ENCODE measurements at regions not wholly inside any gene's neighbourhood (a gene's known extent, or its start where the extent isn't known, plus 50 kb on each side); places are given as distances from the start of the nearest gene placed in this dataset.

DNA sequence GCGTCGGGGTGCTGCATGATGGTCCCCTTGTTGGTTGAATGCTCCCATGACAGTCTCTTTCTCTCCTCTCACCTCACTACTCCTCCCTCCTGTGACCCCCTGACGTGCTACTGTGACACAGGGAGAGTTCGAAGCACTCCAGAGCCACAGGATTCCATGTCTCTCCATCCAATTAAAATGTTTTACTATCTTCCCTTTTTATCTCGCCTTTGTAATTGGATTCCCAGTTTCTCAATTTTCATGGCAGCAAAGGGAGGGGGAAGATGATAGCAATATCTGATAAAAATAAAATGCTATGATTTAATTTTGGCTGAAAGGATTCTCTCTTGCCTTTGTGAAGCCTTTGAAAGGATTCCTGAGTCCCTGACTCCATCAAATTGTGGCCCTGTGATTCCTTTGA lies 271.9 kb upstream of the SLC14A2 start:
- TF ChIP-seq, protein P1, sequence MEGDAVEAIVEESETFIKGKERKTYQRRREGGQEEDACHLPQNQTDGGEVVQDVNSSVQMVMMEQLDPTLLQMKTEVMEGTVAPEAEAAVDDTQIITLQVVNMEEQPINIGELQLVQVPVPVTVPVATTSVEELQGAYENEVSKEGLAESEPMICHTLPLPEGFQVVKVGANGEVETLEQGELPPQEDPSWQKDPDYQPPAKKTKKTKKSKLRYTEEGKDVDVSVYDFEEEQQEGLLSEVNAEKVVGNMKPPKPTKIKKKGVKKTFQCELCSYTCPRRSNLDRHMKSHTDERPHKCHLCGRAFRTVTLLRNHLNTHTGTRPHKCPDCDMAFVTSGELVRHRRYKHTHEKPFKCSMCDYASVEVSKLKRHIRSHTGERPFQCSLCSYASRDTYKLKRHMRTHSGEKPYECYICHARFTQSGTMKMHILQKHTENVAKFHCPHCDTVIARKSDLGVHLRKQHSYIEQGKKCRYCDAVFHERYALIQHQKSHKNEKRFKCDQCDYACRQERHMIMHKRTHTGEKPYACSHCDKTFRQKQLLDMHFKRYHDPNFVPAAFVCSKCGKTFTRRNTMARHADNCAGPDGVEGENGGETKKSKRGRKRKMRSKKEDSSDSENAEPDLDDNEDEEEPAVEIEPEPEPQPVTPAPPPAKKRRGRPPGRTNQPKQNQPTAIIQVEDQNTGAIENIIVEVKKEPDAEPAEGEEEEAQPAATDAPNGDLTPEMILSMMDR (IDR thresholded peaks at IDR 0.05): no peak
- no peak for TF ChIP-seq POLR2A (IDR thresholded peaks at IDR 0.05)
- no peak for TF ChIP-seq POLR2AphosphoS5 (IDR thresholded peaks at IDR 0.05)
- TF ChIP-seq EP300 (IDR thresholded peaks at IDR 0.05): no peak

Data from stomach (tissue), 4 donors.